Psoas muscle (tissue), 7 donors: ENCODE measurements at regions not wholly inside any gene's neighbourhood (a gene's known extent, or its start where the extent isn't known, plus 50 kb on each side); places are given as distances from the start of the nearest gene placed in this dataset.

Source experiments
- ATAC-seq, 4 donors: fragments of 200-7000 bp; cut with Tn5 transposase; one replicate each; pipeline ENCODE4 v1.9.1; 2020; ENCODE audit warnings: moderate library complexity in 3 of 4, mild to moderate bottlenecking in 2 of 4
- DNase-seq, 2 donors: peaks; one replicate each; pipeline ENCODE4 v3.0.0-alpha.2; 2020
- H3K27ac ChIP-seq: fragments of 200-600 bp; one replicate; pipeline ENCODE4 v1.8.0; 2022
- H3K27me3 ChIP-seq, 3 donors: fragments of 200-600 bp in 1 of 3; one replicate each; pipeline versions ENCODE4 v1.6.1 to v1.8.0; 2013 to 2022; ENCODE audit warnings: low read length in 2 of 3, mild to moderate bottlenecking in 2 of 3, moderate library complexity in 1 of 3; ENCODE audit not compliant: insufficient read depth in 3 of 3
- H3K36me3 ChIP-seq, 2 donors: fragments of 200-600 bp in 1 of 2; one replicate each; pipeline versions ENCODE4 v1.6.1 to v1.8.0; 2013 to 2022; ENCODE audit warnings: low read depth in 1 of 2, mild to moderate bottlenecking in 1 of 2, moderate library complexity in 1 of 2; ENCODE audit not compliant: insufficient read depth in 1 of 2
- H3K4me1 ChIP-seq: fragments of 200-600 bp; one replicate; pipeline ENCODE4 v1.8.0; 2022
- H3K4me3 ChIP-seq: fragments of 200-600 bp; one replicate; pipeline ENCODE4 v1.8.0; 2022; ENCODE audit warnings: mild to moderate bottlenecking
- H3K9me3 ChIP-seq: fragments of 200-600 bp; one replicate; pipeline ENCODE4 v1.8.0; 2022
- CTCF ChIP-seq: fragments of 200-600 bp; IDR thresholded peaks from one replicate; pipeline ENCODE4 v1.8.0; 2022; ENCODE audit warnings: antibody characterized with exemption
- WGBS, 3 donors: extraction: QIAGEN DNeasy Blood & Tissue Kit; methylation state at CpG; one replicate each; pipeline versions ENCODE4 v1.1.6 to v1.1.7; 2013; 5-methylcytosine and 5-hydroxymethylcytosine counted together
- intact Hi-C, 2 donors: fragments of 100-400 bp; cut with DNase I; formaldehyde crosslinking; loops; one replicate each; pipeline versions ENCODE4 v1.11.0 to v1.14.2; 2022
- donor health status: healthy with polysubstance abuse.
- donor health status: DM: no; HTN: no; CAD: no; lungs with moderate emphysema.
- donor health status: Bipolar disorder and iron deficiency.
- donor health status: healthy.
- donor health status: DM: yes; HTN: yes; CAD: no.
- donor health status: DM: no; HTN: no; CAD: no.
- donor health status: DM: yes; HTN: yes; CAD: no.

- Histone ChIP-seq H3K9me3 (no peaks in the 10 kb centered on the region), H3K27me3 (no peaks in the 10 kb centered on the region), H3K36me3 (no peaks in the 10 kb centered on the region), H3K4me3 (no peak overlapping the region), H3K4me1 (no peaks in the 10 kb centered on the region), H3K27ac (no peak overlapping the region)
- intact Hi-C loops = no loop called here
- TF ChIP-seq CTCF = no peak
- no peak for ATAC-seq
- DNase-seq = no peak
- 83 to 88% (median 88%) methylated on average over 3 of the region's 3 CpGs for WGBS, 3 donors
These were observed 393.8 kb downstream of the SHQ1 start for GRCh38 chr3:72454441-72454840.

- H3K4me3 ChIP-seq = no peak overlapping the region
- intact Hi-C loops = no loop called here
- H3K36me3 ChIP-seq = no peaks in the 10 kb centered on the region
- no peak for ATAC-seq
- TF ChIP-seq CTCF = no peak
- H3K9me3 ChIP-seq = no peaks in the 10 kb centered on the region
- 76 to 88% (median 83%) methylated on average over 2 of the region's 2 CpGs for WGBS, 3 donors
- H3K4me1 ChIP-seq = no peaks in the 10 kb centered on the region
- H3K27me3 ChIP-seq = no peaks in the 10 kb centered on the region
- no peak overlapping the region for H3K27ac ChIP-seq
- DNase-seq = no peak
These were observed 394.5 kb downstream of the SHQ1 start for GRCh38 chr3:72453706-72454105.

- no peaks in the 10 kb centered on the region for H3K4me1 ChIP-seq
These were observed 395.5 kb downstream of the SHQ1 start for GRCh38 chr3:72452745-72453144.

GRCh38 chr3:72451841-72452240 is 396.4 kb downstream of the SHQ1 start:
- ATAC-seq (no peak), DNase-seq (no peak)
- H3K9me3 ChIP-seq = no peaks in the 10 kb centered on the region
- 76 to 80% (median 76%) methylated on average over 3 of the region's 3 CpGs for WGBS, 3 donors
- intact Hi-C loops = no loop called here
- H3K4me3 ChIP-seq = no peak overlapping the region
- no peaks in the 10 kb centered on the region for H3K36me3 ChIP-seq
- H3K27me3 ChIP-seq = no peaks in the 10 kb centered on the region
- TF ChIP-seq CTCF = no peak
- H3K27ac ChIP-seq = no peak overlapping the region
- H3K4me1 ChIP-seq = no peaks in the 10 kb centered on the region

More at GRCh38 chr3:72452745-72453144, 395.5 kb downstream of the SHQ1 start:
- H3K27ac ChIP-seq = no peak overlapping the region
- H3K9me3 ChIP-seq = no peaks in the 10 kb centered on the region
- no peak overlapping the region for H3K4me3 ChIP-seq
- intact Hi-C loops = no loop called here
- ATAC-seq (no peak), DNase-seq (no peak)
- no peak for TF ChIP-seq CTCF
- 88 to 94% (median 89%) methylated on average over 5 of the region's 5 CpGs for WGBS, 3 donors
- no peaks in the 10 kb centered on the region for H3K36me3 ChIP-seq
- no peaks in the 10 kb centered on the region for H3K27me3 ChIP-seq

- H3K4me3 ChIP-seq = no peak overlapping the region
- WGBS, 3 donors = 88 to 98% (median 92%) methylated on average over 3 of the region's 3 CpGs
- H3K36me3 ChIP-seq = no peaks in the 10 kb centered on the region
- H3K4me1 ChIP-seq = peaks cover 16% of the 10 kb centered on the region
- H3K27me3 ChIP-seq = no peaks in the 10 kb centered on the region
- no peak for DNase-seq
- no peak for TF ChIP-seq CTCF
- no peak overlapping the region for H3K27ac ChIP-seq
- no peak for ATAC-seq
- intact Hi-C loops = loop anchor here in 1 of 2 donors (5.0 kb wide), 1 partner anchor 33 kb away; no protein-coding TSS in a partner anchor
- no peaks in the 10 kb centered on the region for H3K9me3 ChIP-seq
These were observed 398.7 kb downstream of the SHQ1 start for GRCh38 chr3:72449551-72449950.
